Activated naive CD4-positive, alpha-beta T cell treated with anti-CD3 and anti-CD28 coated beads, Interleukin-2, amount 10 ng/mL, durations not matched to agents 7 days and 5 days (primary cell): ENCODE measurements at regions not wholly inside any gene's neighbourhood (a gene's known extent, or its start where the extent isn't known, plus 50 kb on each side); places are given as distances from the start of the nearest gene placed in this dataset.

Source experiments
- CTCF ChIA-PET: fragments of 350-600 bp; sonication (Branson Sonifier 250); formaldehyde crosslinking; loops from one replicate; lab custom pipeline; 2021; ENCODE audit warnings: antibody characterized with exemption; lab: Charles Lee
- DNase-seq: peaks from one replicate; pipeline ENCODE4 v3.0.0-alpha.2; 2020
- H3K27ac Mint-ChIP-seq: one replicate; pipeline ENCODE4 v1.8.0; 2021; ENCODE audit warnings: mild to moderate bottlenecking, moderate library complexity, mixed read lengths
- H3K27me3 Mint-ChIP-seq: one replicate; pipeline ENCODE4 v1.8.0; 2021; ENCODE audit warnings: mild to moderate bottlenecking, mixed read lengths
- H3K36me3 Mint-ChIP-seq: one replicate; pipeline ENCODE4 v1.8.0; 2021; ENCODE audit warnings: mixed read lengths
- H3K4me1 Mint-ChIP-seq: one replicate; pipeline ENCODE4 v1.8.0; 2021; ENCODE audit warnings: mixed read lengths
- H3K4me3 Mint-ChIP-seq: one replicate; pipeline ENCODE4 v1.8.0; 2021; ENCODE audit warnings: mild to moderate bottlenecking, moderate library complexity, mixed read lengths
- H3K9me3 Mint-ChIP-seq: one replicate; pipeline ENCODE4 v1.8.0; 2021; ENCODE audit warnings: mixed read lengths

DNA sequence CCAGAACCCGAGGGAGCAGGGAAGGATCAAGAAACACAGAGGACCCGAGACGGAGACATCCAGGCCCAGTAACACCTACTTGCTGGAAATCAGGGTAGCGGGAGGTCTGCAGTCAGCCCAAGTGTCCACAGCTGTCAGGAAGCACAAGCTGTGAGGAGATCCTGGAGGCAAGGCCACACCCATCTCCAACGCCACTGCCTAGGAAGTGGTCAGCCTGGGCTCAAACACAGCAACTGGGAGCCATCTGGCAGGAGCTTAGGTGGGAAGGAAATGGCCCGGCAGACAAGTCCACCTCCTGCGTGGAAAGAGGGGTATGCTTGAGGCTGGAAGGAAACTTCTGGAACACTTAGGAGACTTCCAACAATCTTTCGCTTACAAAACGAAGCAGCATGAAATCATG, 407.1 kb downstream of the VPS13C start:
- no peaks in the 10 kb centered on the region for H3K9me3 Mint-ChIP-seq
- no peaks in the 10 kb centered on the region for H3K4me1 Mint-ChIP-seq
- CTCF ChIA-PET: no interaction called here

DNA sequence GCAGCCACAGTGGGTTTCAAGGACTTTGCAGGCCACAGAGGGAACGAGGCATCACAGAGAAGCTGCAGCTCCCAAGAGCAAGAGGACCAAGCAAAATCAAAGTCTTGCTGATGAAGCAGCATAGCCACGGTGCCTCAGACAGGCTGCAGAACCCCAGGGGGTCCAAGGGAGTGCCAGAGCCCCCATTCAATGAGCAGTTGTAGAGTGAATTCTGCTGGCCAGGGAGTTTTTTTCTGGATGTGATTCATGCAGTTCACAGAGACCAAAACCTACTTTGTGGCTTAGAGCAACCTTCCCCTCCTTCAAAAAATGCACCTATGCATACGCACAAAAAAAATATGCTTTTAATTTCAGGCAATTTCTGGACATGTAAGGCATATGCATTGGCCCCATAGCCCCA, 409.0 kb downstream of the VPS13C start:
- Mint-ChIP-seq H3K27ac (no peak overlapping the region), H3K27me3 (peaks cover 11% of the 10 kb centered on the region), H3K9me3 (no peaks in the 10 kb centered on the region), H3K4me1 (no peaks in the 10 kb centered on the region), H3K36me3 (no peaks in the 10 kb centered on the region), H3K4me3 (no peak overlapping the region)
- CTCF ChIA-PET: no interaction called here
- DNase-seq: no peak

More for the DNA sequence above, 407.1 kb downstream of the VPS13C start:
- DNase-seq: no peak
- Mint-ChIP-seq H3K4me3 (no peak overlapping the region), H3K27ac (no peak overlapping the region), H3K36me3 (no peaks in the 10 kb centered on the region), H3K27me3 (peaks cover 14% of the 10 kb centered on the region)

DNA sequence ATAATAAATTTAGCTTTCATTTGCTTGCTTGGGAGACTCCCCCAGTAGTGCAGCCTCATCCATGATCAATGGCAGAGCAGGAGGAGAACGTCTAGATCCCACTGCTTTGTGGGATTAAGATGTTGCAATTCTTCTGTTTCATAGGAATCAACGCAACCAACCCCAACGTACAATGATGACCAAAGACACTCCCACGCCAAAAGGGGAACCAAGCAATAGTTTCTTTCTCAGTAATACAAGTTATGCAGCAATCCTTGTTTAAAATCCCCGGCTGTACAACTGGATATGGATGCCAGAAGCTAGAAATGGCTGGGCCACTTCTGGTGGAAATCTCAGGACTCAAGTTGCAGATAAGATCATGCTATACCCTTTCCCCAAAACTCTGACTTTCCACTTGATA, 411.2 kb downstream of the VPS13C start:
- H3K4me3 Mint-ChIP-seq: no peak overlapping the region
- peaks cover 18% of the 10 kb centered on the region for H3K27me3 Mint-ChIP-seq
- CTCF ChIA-PET: no interaction called here
- no peak for DNase-seq
- H3K36me3 Mint-ChIP-seq: no peaks in the 10 kb centered on the region
- H3K27ac Mint-ChIP-seq: no peak overlapping the region
- H3K4me1 Mint-ChIP-seq: no peaks in the 10 kb centered on the region
- no peaks in the 10 kb centered on the region for H3K9me3 Mint-ChIP-seq

DNA sequence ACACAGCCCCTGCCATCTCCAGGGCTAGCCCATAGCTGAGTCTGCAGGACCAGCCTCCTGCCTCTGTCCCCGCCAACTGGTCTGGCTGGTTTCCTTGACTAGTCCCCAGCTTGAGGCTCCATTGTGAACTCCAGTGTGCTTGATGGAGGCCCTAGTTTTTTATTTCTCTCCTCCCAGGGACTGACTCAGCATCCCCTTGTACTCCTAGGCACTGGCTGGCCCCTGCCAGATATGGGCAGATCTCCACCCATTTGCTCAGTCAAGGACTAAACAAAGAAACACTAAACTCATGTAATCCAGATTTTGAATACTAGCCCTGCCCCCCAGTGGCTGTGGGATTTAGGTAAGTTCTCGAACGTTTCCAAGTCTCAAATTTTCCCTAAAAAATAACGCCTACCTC, 415.4 kb upstream of the RORA start:
- Mint-ChIP-seq H3K27ac (no peak overlapping the region), H3K9me3 (no peaks in the 10 kb centered on the region), H3K36me3 (no peaks in the 10 kb centered on the region), H3K27me3 (peaks cover 15% of the 10 kb centered on the region), H3K4me3 (no peak overlapping the region), H3K4me1 (no peaks in the 10 kb centered on the region)
- no peak for DNase-seq
- CTCF ChIA-PET: no interaction called here

DNA sequence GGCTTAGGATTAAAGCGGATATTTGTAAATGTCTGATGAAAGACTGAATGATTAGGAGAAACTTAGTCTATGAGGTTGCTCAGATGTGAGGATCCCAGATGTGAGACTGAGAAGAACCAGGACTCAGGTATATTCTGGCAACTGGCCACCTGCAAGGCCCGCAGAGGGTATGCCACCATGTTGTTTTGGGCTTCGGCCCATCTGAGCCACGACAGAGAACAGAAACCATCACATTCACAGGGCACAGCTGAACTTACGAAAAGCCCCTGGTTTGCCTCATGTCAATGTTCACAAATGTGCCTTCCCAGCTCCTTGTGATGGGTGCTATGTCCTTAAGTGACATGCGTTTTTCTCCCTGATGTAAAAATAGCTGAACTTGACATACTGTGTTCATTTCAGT, 412.5 kb upstream of the RORA start:
- Mint-ChIP-seq H3K9me3 (no peaks in the 10 kb centered on the region), H3K36me3 (no peaks in the 10 kb centered on the region), H3K4me3 (no peak overlapping the region), H3K27ac (no peak overlapping the region), H3K4me1 (no peaks in the 10 kb centered on the region), H3K27me3 (peaks cover 8% of the 10 kb centered on the region)
- no peak for DNase-seq
- CTCF ChIA-PET: interaction anchor here (1.2 kb wide), 2 partner anchors 20 to 193 kb away, joined by 3 read pairs; no protein-coding TSS in a partner anchor

DNA sequence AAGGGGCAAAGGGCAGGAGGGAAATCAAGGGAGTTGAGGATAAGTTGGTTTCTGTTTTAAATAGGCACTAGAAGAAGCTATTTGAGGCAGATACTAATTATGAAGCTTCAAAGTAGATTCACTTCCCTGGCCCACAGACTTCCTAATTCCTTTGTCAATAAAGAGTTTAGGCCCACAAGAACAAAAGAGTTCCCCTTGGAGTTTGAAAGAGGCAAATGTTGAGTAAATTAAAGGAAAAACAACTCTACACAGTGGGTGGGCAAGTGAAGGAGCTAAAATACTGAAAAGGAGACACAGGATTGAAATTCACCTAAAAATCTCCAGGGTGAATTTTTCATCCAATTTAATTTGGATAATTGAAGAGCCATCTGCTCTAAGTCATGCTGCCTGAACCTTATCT, 411.7 kb upstream of the RORA start:
- CTCF ChIA-PET: interaction anchor here (1.2 kb wide), 1 partner anchor 21 kb away, joined by 3 read pairs; no protein-coding TSS in a partner anchor
- Mint-ChIP-seq H3K36me3 (no peaks in the 10 kb centered on the region), H3K4me1 (no peaks in the 10 kb centered on the region), H3K9me3 (no peaks in the 10 kb centered on the region), H3K4me3 (no peak overlapping the region), H3K27me3 (peaks cover 5% of the 10 kb centered on the region), H3K27ac (no peak overlapping the region)
- DNase-seq: no peak

DNA sequence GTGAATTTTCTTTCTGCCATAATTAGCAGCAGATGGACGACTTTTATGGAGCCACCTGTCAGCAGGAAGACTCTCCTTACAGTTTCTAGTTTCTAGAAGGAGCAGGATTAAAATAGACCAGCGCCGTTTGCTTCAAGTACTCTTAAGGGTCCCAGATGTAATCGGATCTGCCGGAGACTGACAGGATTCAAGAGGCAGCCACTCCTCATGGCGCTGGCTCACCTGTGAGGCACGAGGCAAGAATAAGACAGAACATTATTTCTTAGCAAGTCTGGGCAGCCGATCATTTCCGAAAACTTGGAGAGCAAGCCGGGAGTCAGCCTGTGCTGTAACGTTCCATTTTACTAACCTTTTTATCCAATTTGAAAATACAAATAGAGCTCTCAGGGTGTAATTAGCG, 410.4 kb upstream of the RORA start:
- CTCF ChIA-PET: no interaction called here
- no peaks in the 10 kb centered on the region for H3K36me3 Mint-ChIP-seq
- H3K27ac Mint-ChIP-seq: no peak overlapping the region
- no peak overlapping the region for H3K4me3 Mint-ChIP-seq
- H3K4me1 Mint-ChIP-seq: no peaks in the 10 kb centered on the region
- DNase-seq: no peak
- H3K27me3 Mint-ChIP-seq: peaks cover 5% of the 10 kb centered on the region
- H3K9me3 Mint-ChIP-seq: no peaks in the 10 kb centered on the region

DNA sequence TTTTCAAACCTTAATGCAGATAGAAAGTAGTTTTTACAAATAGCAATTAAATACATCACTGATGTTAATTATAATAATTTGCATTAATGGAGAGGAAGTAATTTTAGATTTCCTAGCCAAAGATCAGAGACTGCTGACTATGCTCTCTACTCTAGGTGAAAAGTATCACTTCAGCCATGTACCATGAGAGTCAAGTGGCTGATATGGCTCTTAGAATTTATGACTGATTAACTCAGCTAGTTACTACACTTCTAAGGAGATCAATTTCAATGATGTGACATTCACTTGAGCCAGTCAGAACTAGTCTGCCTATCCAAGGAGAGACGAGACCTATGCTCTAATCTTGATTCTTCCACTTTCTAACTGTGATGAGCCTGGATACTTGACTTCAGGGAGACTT, 405.7 kb upstream of the RORA start:
- H3K36me3 Mint-ChIP-seq: no peaks in the 10 kb centered on the region
- H3K27me3 Mint-ChIP-seq: peaks cover 4% of the 10 kb centered on the region
- H3K4me1 Mint-ChIP-seq: no peaks in the 10 kb centered on the region
- DNase-seq: no peak
- CTCF ChIA-PET: interaction anchor here (0.5 kb wide), 1 partner anchor 29 kb away, joined by 3 read pairs; no protein-coding TSS in a partner anchor
- H3K4me3 Mint-ChIP-seq: no peak overlapping the region
- H3K27ac Mint-ChIP-seq: no peak overlapping the region
- no peaks in the 10 kb centered on the region for H3K9me3 Mint-ChIP-seq

DNA sequence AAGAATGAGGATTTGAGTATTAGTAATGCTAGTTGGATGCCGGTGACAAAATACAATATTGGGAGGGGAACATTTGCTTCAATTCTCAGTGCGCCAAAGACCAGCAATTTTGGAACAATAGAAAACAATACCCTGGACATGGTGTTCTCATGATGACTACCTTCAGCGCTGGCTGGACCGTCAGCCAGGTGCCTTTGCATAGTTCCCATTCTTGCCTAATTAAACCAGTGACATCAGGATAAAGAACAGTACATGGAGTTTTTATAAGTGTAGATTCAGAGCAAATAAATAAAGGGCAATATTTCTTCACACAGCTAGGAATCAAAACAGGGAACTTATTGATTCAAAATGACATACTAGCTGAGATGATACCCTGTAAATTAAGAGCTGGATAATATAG, 404.8 kb upstream of the RORA start:
- H3K36me3 Mint-ChIP-seq: no peaks in the 10 kb centered on the region
- no peak overlapping the region for H3K4me3 Mint-ChIP-seq
- CTCF ChIA-PET: interaction anchor here (0.5 kb wide), 1 partner anchor 28 kb away, joined by 3 read pairs; no protein-coding TSS in a partner anchor
- no peak for DNase-seq
- H3K9me3 Mint-ChIP-seq: no peaks in the 10 kb centered on the region
- H3K4me1 Mint-ChIP-seq: no peaks in the 10 kb centered on the region
- no peak overlapping the region for H3K27ac Mint-ChIP-seq
- H3K27me3 Mint-ChIP-seq: peaks cover 4% of the 10 kb centered on the region

DNA sequence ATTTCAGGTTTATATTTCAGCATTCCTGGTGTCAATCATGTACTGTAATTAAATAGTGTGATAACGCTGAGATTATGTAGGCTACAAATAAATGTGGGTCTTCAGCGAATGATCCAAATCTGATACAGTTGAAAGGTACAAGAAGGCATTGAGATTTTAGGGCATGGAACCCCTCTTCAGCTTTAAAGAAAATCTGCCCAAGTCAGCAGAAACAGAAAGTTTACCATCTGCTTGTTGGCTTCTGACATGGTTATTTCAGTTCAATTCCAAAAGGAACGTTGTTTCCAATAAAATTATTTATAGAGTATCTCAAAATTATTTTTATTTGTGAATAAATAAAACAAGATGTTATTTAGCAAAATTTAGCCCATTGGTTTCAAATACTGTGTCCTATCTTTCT, 400.2 kb upstream of the RORA start:
- CTCF ChIA-PET: no interaction called here
- peaks cover 4% of the 10 kb centered on the region for H3K27me3 Mint-ChIP-seq
- no peak overlapping the region for H3K27ac Mint-ChIP-seq
- H3K36me3 Mint-ChIP-seq: no peaks in the 10 kb centered on the region
- H3K4me1 Mint-ChIP-seq: no peaks in the 10 kb centered on the region
- no peak overlapping the region for H3K4me3 Mint-ChIP-seq
- H3K9me3 Mint-ChIP-seq: no peaks in the 10 kb centered on the region
- DNase-seq: no peak

DNA sequence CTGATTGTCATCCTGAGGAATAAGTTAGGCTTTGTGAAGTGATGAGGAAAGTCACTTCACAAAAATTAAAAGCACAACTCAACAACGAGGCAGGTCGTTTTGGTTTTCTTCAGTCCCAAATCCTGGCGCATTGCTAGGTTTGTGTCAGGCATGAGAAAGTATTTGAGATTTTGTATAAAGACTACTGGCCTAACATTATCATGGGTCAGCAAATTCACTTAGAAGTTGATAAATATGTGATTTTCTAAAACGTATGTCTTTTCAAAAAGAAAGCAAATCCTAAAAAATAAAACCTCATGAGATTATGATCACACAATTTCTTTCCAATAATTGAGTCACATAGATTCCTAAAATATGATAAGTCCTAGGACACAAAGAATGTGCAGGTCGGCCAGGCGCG, 395.8 kb upstream of the RORA start:
- CTCF ChIA-PET: no interaction called here
- peaks cover 4% of the 10 kb centered on the region for H3K27me3 Mint-ChIP-seq
- H3K4me1 Mint-ChIP-seq: no peaks in the 10 kb centered on the region
- H3K4me3 Mint-ChIP-seq: no peak overlapping the region
- no peaks in the 10 kb centered on the region for H3K36me3 Mint-ChIP-seq
- H3K9me3 Mint-ChIP-seq: no peaks in the 10 kb centered on the region
- no peak overlapping the region for H3K27ac Mint-ChIP-seq
- DNase-seq: no peak

DNA sequence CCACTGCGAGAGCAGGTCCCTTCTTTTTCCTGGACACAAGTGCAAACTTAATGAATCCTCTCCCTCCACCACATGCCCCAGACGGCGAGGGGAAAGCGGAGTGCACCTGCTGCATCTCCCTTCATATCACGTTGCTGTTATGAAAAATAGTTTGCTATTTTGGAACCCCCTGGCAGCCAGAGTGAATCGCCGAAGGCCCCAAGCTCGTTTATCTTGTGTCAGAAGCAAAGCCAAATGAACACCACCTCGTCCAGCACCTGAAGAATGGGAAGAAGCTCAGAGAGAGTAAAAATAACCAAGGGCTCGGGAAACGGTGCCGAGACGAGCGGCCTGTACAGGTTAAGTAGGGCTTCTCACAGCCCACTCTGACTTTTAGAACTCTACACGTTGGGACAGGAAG, 394.6 kb upstream of the RORA start:
- no peak overlapping the region for H3K27ac Mint-ChIP-seq
- H3K4me3 Mint-ChIP-seq: no peak overlapping the region
- H3K9me3 Mint-ChIP-seq: no peaks in the 10 kb centered on the region
- no peaks in the 10 kb centered on the region for H3K36me3 Mint-ChIP-seq
- H3K4me1 Mint-ChIP-seq: no peaks in the 10 kb centered on the region
- H3K27me3 Mint-ChIP-seq: peaks cover 4% of the 10 kb centered on the region
- CTCF ChIA-PET: no interaction called here
- no peak for DNase-seq

DNA sequence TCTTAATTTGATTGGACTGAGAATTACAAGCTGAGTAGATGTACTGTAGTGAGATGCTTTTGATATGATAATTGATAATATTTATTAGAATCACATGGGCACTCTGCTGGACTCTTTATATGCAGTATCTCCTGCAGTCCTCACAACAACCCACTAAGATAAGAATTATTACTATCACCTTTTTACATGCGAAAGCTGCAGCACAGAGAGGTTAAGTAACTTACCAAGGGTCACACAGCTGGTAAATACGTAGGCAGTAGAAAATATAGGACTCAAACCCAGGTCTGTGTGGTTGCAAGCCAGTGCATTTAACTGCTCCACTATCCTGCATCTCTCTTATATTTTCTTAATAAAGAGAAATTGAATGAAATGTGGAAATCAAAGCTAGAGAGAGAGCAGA, 392.8 kb upstream of the RORA start:
- CTCF ChIA-PET: interaction anchor here (1.0 to 2.2 kb wide), 5 partner anchors 91 to 455 kb away, joined by 3 to 6 read pairs (median 4); no protein-coding TSS in a partner anchor
- Mint-ChIP-seq H3K4me1 (no peaks in the 10 kb centered on the region), H3K9me3 (no peaks in the 10 kb centered on the region), H3K27ac (no peak overlapping the region), H3K27me3 (peaks cover 4% of the 10 kb centered on the region), H3K36me3 (no peaks in the 10 kb centered on the region), H3K4me3 (no peak overlapping the region)
- DNase-seq: no peak

DNA sequence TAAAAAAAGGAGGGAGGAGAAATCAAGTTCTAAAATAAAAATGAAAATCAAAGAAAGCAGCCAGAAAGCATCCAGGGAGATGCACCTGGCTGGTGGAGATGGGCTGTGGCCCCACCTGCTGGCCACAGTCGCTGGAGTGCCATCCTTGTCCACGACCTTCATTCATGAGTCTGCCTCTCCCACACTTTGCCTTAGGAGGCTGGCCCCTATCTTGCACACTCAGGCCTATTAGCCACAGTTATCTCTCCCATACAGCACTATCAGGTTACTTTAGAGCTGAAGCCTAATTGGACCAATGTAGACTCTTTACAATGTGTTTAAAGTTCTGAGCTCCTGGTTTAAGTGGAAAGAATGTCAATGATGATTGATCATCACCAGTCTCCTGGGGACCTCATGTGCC, 392.0 kb upstream of the RORA start:
- Mint-ChIP-seq H3K4me3 (no peak overlapping the region), H3K27ac (no peak overlapping the region), H3K27me3 (peaks cover 4% of the 10 kb centered on the region), H3K9me3 (no peaks in the 10 kb centered on the region), H3K36me3 (no peaks in the 10 kb centered on the region), H3K4me1 (no peaks in the 10 kb centered on the region)
- peak; percentile 26 for DNase-seq
- CTCF ChIA-PET: interaction anchor here (1.1 to 2.2 kb wide), 6 partner anchors 90 to 455 kb away, joined by 3 to 8 read pairs (median 5); no protein-coding TSS in a partner anchor

DNA sequence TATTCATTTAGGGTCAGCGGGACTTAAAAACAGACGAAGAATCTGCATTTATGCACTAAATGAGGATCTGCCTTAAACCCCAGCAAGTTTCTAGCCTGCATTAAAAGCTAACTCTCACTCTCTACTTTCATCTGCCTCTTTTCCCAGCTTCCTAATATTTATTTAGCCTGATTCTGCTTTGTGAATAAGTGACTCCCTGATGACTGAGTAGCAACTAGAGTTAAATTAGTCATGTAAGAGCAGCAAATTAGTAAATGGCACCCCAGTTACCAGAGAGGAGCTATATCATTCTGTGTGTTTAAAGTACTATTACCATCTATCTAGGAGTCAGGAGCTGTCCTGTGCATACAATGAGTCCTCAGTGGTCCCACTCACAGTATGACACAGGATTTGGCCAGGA, 391.0 kb upstream of the RORA start:
- CTCF ChIA-PET: interaction anchor here (0.8 to 2.2 kb wide), 7 partner anchors 20 to 454 kb away, joined by 3 to 8 read pairs (median 6); no protein-coding TSS in a partner anchor
- no peak overlapping the region for H3K27ac Mint-ChIP-seq
- H3K9me3 Mint-ChIP-seq: no peaks in the 10 kb centered on the region
- H3K4me3 Mint-ChIP-seq: no peak overlapping the region
- no peak for DNase-seq
- H3K36me3 Mint-ChIP-seq: no peaks in the 10 kb centered on the region
- peaks cover 4% of the 10 kb centered on the region for H3K27me3 Mint-ChIP-seq
- H3K4me1 Mint-ChIP-seq: no peaks in the 10 kb centered on the region
